T-helper 2 cell (primary cell): ENCODE measurements at regions not wholly inside any gene's neighbourhood (a gene's known extent, or its start where the extent isn't known, plus 50 kb on each side); places are given as distances from the start of the nearest gene placed in this dataset.

ENCODE experiments used
- DNase-seq, 5 experiments: peaks; one replicate each; pipeline versions ENCODE4 v3.0.0 to v3.0.0-alpha.2; 2012 to 2022

- DNase-seq: no peak
Observed at GRCh38 chr2:38509947-38510326, 92.8 kb downstream of the HNRNPLL start.

- DNase-seq: no peak
Observed at GRCh38 chr2:38509314-38509946, 93.3 kb downstream of the HNRNPLL start.

GRCh38 chr2:38508311-38509039, 94.3 kb downstream of the HNRNPLL start:
- DNase-seq: peak; percentile 33 to 84 (median 68)

GRCh38 chr2:38507712-38508111, 95.0 kb downstream of the HNRNPLL start:
- no peak for DNase-seq

- DNase-seq: no peak
Observed at GRCh38 chr2:38505779-38506178, 96.9 kb downstream of the HNRNPLL start.

GRCh38 chr2:38504169-38504568, 98.6 kb downstream of the HNRNPLL start:
- no peak for DNase-seq

GRCh38 chr2:38502107-38502506, 100.6 kb downstream of the HNRNPLL start:
- DNase-seq: no peak

- DNase-seq: no peak
Observed at GRCh38 chr2:38500283-38500634, 102.5 kb downstream of the HNRNPLL start.

- DNase-seq: no peak
Observed at GRCh38 chr2:38499548-38500282, 103.0 kb downstream of the HNRNPLL start.

GRCh38 chr2:38498045-38498481, 104.7 kb downstream of the HNRNPLL start:
- DNase-seq: peak in 1 of 5 experiments; percentile 9

GRCh38 chr2:38497670-38498037, 105.1 kb downstream of the HNRNPLL start:
- DNase-seq: no peak

- DNase-seq: no peak
Observed at GRCh38 chr2:38496927-38497669, 105.6 kb downstream of the HNRNPLL start.

- DNase-seq: no peak
Observed at GRCh38 chr2:38495880-38496279, 106.8 kb downstream of the HNRNPLL start.

GRCh38 chr2:38494394-38494793, 108.3 kb downstream of the HNRNPLL start:
- DNase-seq: no peak

GRCh38 chr2:38492042-38492615, 110.6 kb downstream of the HNRNPLL start:
- DNase-seq: no peak

GRCh38 chr2:38491436-38491835, 111.3 kb downstream of the HNRNPLL start:
- DNase-seq: no peak

- no peak for DNase-seq
Observed at GRCh38 chr2:38489846-38490245, 112.8 kb upstream of the ATL2 start.

GRCh38 chr2:38487852-38488251, 110.8 kb upstream of the ATL2 start:
- no peak for DNase-seq

GRCh38 chr2:38486213-38487026, 109.3 kb upstream of the ATL2 start:
- DNase-seq: no peak

- DNase-seq: no peak
Observed at GRCh38 chr2:38485734-38486133, 108.7 kb upstream of the ATL2 start.

GRCh38 chr2:38484957-38485356, 107.9 kb upstream of the ATL2 start:
- no peak for DNase-seq
